HEK293 (cell line): ENCODE measurements at regions not wholly inside any gene's neighbourhood (a gene's known extent, or its start where the extent isn't known, plus 50 kb on each side); places are given as distances from the start of the nearest gene placed in this dataset.

Source experiments
- ATF2 ChIP-seq: fragments of 450-650 bp; formaldehyde crosslinking; IDR thresholded peaks from 2 replicates; pipeline ENCODE4 v1.5.1; 2016; ENCODE audit warnings: missing biosample characterization, missing genetic modification characterization, low read depth
- CTCF ChIP-seq: fragments of 450-650 bp; formaldehyde crosslinking; IDR thresholded peaks from 2 replicates; pipeline ENCODE4 v1.5.1; 2016; ENCODE audit warnings: missing biosample characterization, missing genetic modification characterization
- ELK4 ChIP-seq: IDR thresholded peaks from 2 replicates; pipeline ENCODE4 v1.6.1; 2011; ENCODE audit warnings: mild to moderate bottlenecking, low read depth, low read length, borderline replicate concordance
- GLI4 ChIP-seq: fragments of 450-650 bp; formaldehyde crosslinking; IDR thresholded peaks from 2 replicates; pipeline ENCODE4 v1.5.1; 2016; ENCODE audit warnings: missing biosample characterization, missing genetic modification characterization
- SETDB1 ChIP-seq: IDR thresholded peaks from one replicate; pipeline ENCODE4 v1.6.1; 2017; ENCODE audit warnings: mild to moderate bottlenecking, low read length, moderate library complexity, mixed read lengths; ENCODE audit not compliant: insufficient read length
- SP3 ChIP-seq: fragments of 450-650 bp; formaldehyde crosslinking; IDR thresholded peaks from 2 replicates; pipeline ENCODE4 v1.5.1; 2016; ENCODE audit warnings: missing biosample characterization, missing genetic modification characterization
- YY1 ChIP-seq: fragments of 450-650 bp; formaldehyde crosslinking; IDR thresholded peaks from 2 replicates; pipeline ENCODE4 v1.5.1; 2018; ENCODE audit warnings: missing biosample characterization, missing genetic modification characterization
- ZBTB20 ChIP-seq: fragments of 450-650 bp; formaldehyde crosslinking; IDR thresholded peaks from 2 replicates; pipeline ENCODE4 v1.5.1; 2016; ENCODE audit warnings: missing biosample characterization, missing genetic modification characterization
- ZNF404 ChIP-seq: fragments of 450-650 bp; formaldehyde crosslinking; IDR thresholded peaks from 2 replicates; pipeline ENCODE4 v1.5.1; 2017; ENCODE audit warnings: missing biosample characterization, missing genetic modification characterization
- ZNF555 ChIP-seq: fragments of 450-650 bp; formaldehyde crosslinking; conservative IDR thresholded peaks from 2 replicates; pipeline ENCODE4 v1.5.1; 2017; ENCODE audit warnings: missing biosample characterization, mild to moderate bottlenecking, missing genetic modification characterization, inconsistent platforms
- ZSCAN18 ChIP-seq: fragments of 450-650 bp; formaldehyde crosslinking; IDR thresholded peaks from 2 replicates; pipeline ENCODE4 v1.5.1; 2016; ENCODE audit warnings: missing biosample characterization, missing genetic modification characterization
- ZSCAN23 ChIP-seq: fragments of 450-650 bp; formaldehyde crosslinking; IDR thresholded peaks from 2 replicates; pipeline ENCODE4 v1.5.1; 2016; ENCODE audit warnings: missing biosample characterization, missing genetic modification characterization
- ZSCAN30 ChIP-seq: fragments of 450-650 bp; IDR thresholded peaks from 2 replicates; pipeline ENCODE4 v1.5.1; 2018; ENCODE audit warnings: missing biosample characterization, mild to moderate bottlenecking, missing genetic modification characterization, moderate library complexity

- TF ChIP-seq ZNF404 (tag by site-specific recombination), result no peak
- no peak for TF ChIP-seq CTCF (tag by site-specific recombination)
- TF ChIP-seq ZNF555, result no peak
- no peak for TF ChIP-seq ZBTB20 (tag by site-specific recombination)
- no peak for TF ChIP-seq YY1 (tag by site-specific recombination)
- TF ChIP-seq ZSCAN18, result no peak
- TF ChIP-seq ZSCAN30 (tag by site-specific recombination), result no peak
- TF ChIP-seq SETDB1, result no peak
- no peak for TF ChIP-seq SP3 (tag by site-specific recombination)
- TF ChIP-seq ELK4, result no peak
- TF ChIP-seq ATF2 (tag by site-specific recombination), result no peak
- TF ChIP-seq GLI4, result no peak
- TF ChIP-seq ZSCAN23 (tag by site-specific recombination), result no peak
These were observed 237.4 kb downstream of the NR2F1-AS1 start for GRCh38 chr5:93343570-93343969.
